Epidermal melanocyte (primary cell): ENCODE measurements at regions not wholly inside any gene's neighbourhood (a gene's known extent, or its start where the extent isn't known, plus 50 kb on each side); places are given as distances from the start of the nearest gene placed in this dataset.

Experiments used
- DNase-seq: peaks from one replicate; pipeline ENCODE4 v3.0.0; 2011; ENCODE audit warnings: low spot score; ENCODE audit not compliant: insufficient read length

DNA sequence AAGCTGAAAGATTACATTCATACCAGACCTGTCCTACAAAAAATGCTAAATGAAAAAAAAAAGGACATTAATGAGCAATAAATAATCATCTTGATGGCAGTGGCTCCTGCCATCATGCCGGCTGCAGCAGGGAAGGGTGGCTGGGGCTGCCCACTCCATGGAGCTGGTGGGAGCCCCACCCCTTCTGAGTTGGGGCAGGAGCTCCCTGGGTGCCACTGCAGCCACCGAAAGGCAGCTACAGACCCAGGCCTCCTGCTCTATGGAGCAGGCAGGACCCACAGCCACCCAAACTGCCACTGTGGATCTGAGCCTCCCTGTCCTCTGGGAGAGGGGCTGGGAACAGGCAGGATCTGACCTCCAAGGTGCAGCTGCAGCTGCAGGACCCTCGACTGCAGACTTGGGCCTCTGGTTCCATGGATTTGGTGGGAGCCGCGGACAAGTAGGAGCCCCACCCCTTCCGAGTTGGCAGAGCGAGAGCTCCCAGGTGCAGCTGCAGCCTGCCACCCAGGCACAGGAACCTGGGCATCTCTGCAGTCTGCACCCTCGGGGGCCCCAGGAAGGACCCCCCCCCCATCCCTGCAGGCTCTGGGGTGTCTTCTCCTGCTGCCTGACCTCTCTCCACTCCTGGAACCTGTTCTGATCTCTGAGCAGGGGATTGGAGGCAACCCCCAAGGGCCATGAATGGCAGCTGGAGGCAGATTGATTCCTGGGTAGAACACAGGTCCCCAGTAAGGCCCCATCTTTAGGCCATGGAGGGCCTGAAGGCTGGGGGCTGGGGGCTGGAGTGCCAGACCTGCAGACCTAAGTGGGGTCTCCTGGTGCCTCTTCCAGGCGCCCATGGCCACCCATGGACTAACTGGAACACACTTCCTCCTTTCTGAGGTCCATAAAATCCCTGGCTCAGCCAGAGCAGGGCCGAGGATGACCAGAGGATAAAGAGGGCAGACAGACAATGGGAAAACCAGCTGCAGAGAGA lies 70.4 kb upstream of the TTC14 start:
- DNase-seq: no peak

GRCh38 chr3:180534828-180535227 lies 67.1 kb upstream of the TTC14 start:
- no peak for DNase-seq

DNA sequence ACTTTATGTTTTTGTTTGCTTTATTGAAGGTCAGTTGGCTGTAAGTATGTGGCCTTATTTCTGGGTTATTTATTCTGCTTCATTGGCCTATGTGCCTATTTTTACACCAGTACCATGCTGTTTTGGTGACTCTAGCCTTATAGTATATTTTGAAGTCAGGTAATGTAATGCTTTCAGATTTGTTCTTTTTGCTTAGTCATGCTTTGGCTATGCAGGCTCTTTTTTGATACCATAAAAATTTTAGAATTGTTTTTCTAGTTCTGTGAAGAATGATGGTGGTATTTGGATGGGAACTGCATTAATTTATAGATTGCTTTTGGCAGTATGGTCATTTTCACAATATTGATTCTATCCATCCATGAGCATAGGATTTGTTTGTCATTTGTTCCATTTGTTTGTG lies 63.5 kb upstream of the TTC14 start:
- DNase-seq: no peak

DNA sequence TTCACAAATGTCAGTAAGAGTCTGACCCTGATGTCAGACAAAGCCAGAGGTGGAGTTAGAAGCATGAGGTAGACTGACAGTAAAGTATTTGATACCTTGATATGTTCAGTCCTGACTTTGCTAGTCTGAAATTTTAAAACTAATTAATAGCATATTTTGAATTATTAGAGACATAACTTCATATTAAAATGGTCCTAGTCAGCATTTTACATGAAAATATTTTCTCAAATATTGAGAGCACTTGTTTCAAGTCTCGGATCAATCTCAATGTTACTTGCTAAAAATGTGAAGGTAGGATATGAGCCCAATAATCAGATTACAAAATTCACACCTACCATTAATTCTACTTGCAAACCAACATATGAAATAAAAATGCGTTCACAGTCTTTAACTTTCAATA lies 58.1 kb upstream of the TTC14 start:
- no peak for DNase-seq

DNA sequence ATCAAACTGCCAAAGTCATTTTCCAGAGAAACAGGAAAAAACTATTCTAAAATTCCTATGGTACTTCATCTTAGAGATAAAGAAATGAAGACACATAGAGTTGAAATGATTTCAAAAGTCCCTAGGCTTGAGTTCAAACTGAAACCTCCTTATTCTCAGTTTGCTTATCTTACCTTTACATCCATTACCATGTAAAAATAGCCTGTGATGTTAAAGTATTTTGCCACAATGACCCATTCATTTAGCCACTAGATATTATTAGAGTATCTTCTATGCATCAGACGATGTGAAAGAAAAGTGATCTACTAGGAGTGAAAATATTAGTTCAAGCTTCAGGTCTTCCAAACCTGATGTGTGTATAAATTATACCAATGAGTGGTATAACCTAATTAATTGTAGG lies 55.1 kb upstream of the TTC14 start:
- DNase-seq: no peak

- DNase-seq: no peak
These were observed 53.9 kb upstream of the TTC14 start for GRCh38 chr3:180548050-180548449.
